ENCODE measurements at regions not wholly inside any gene's neighbourhood (a gene's known extent, or its start where the extent isn't known, plus 50 kb on each side); places are given as distances from the start of the nearest gene placed in this dataset.

- TF ChIP-seq CTCF (IDR thresholded peaks at IDR 0.05) (no peak), REST (IDR thresholded peaks at IDR 0.05; ENCODE audit: insufficient read depth in 1 of 2, low read depth in 2 of 2, low read length in 1 of 2) (no peak), POLR2AphosphoS5 (IDR thresholded peaks at IDR 0.05; ENCODE audit: low read depth, low read length) (no peak), SIN3A (IDR thresholded peaks at IDR 0.05; ENCODE audit: borderline replicate concordance, insufficient read depth, low read depth, low read length) (no peak), TCF7L2 (IDR thresholded peaks at IDR 0.05; ENCODE audit: low read depth, low read length) (no peak)
These were observed 370.3 kb downstream of the NNT start for GRCh38 chr5:43973318-43973717.
